ENCODE measurements at regions not wholly inside any gene's neighbourhood (a gene's known extent, or its start where the extent isn't known, plus 50 kb on each side); places are given as distances from the start of the nearest gene placed in this dataset.

DNA sequence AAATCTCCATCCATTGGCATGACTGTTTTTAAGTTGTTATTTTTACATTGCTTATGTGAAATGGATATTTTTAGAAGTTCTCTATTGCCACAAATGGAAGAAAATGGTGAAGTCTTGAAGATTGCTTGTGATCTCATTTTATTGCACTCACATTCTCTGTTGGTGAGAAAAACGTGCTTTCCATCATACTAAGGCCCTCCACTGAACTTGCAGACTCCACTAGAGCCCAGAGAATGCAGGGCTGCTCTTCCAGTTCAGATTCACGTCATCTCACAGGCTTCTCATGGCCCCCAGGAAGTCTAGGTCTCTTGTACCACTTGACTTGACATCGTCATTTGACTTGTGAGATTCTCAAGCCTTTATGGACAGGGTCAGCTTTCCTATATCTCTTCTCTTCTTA, 254.8 kb upstream of the COPS8 start:
- 79% methylated on average over 3 of the region's 3 CpGs; no CpG with 5 or more reads in 1 of the 2 experiments for WGBS, 2 experiments (ENCODE audit: extremely low coverage in 1 of 2, insufficient coverage in 1 of 2, insufficient read length in 1 of 2, insufficient replicate concordance in 2 of 2, low coverage in 1 of 2, low lambda C conversion rate in 2 of 2, missing lambda C conversion rate in 1 of 2)
- no peak overlapping the region for H4K8ac ChIP-seq (ENCODE audit: extremely low read depth, insufficient read depth, low read length)
- peak overlapping the region; percentile 37 for H2BK120ac ChIP-seq (replicated peaks; ENCODE audit: low read depth, low read length)
- DNase-seq (ENCODE audit: low read depth in 1 of 2, low spot score in 2 of 2) (no peak), FAIRE-seq (no peak)
- no peak overlapping the region for H2AK5ac ChIP-seq (ENCODE audit: low read depth, low read length)
- H4K91ac ChIP-seq (replicated peaks; ENCODE audit: insufficient read length, low read length), result no peak overlapping the region
- H3K27ac ChIP-seq (ENCODE audit: low read depth, low read length), result no peak overlapping the region
- no peak overlapping the region for H3K14ac ChIP-seq (ENCODE audit: insufficient read length)
- H2AFZ ChIP-seq (ENCODE audit: low read length), result no peak overlapping the region
- no peaks in the 10 kb centered on the region for H4K20me1 ChIP-seq (replicated peaks in 1 of 2; ENCODE audit: control insufficient read depth in 1 of 2, insufficient read depth in 2 of 2, low read length in 2 of 2)
- H4K5ac ChIP-seq (ENCODE audit: insufficient read length, low read depth, low read length), result no peak overlapping the region
- H3K23me2 ChIP-seq (ENCODE audit: low read depth, low read length), result no peaks in the 10 kb centered on the region
- no peak overlapping the region for H3K18ac ChIP-seq (ENCODE audit: extremely low read depth, low read length)
- H3K36me3 ChIP-seq (ENCODE audit: control insufficient read depth in 2 of 4, insufficient read depth in 4 of 4, low read length in 3 of 4), result no peaks in the 10 kb centered on the region
- no peak overlapping the region for H3K4me2 ChIP-seq (ENCODE audit: insufficient read depth in 1 of 2, low read depth in 2 of 2, low read length in 2 of 2)
- H3K56ac ChIP-seq (replicated peaks; ENCODE audit: insufficient read length, low read depth, low read length), result no peak overlapping the region
- no peaks in the 10 kb centered on the region for H3K79me1 ChIP-seq (ENCODE audit: low read depth, low read length)
- no peak overlapping the region for H2BK20ac ChIP-seq (ENCODE audit: low read length)
- no peak overlapping the region for H3K4ac ChIP-seq (replicated peaks; ENCODE audit: insufficient read length, low read depth, low read length)
- no peak overlapping the region for H2BK15ac ChIP-seq (ENCODE audit: low read length)
- H3K4me1 ChIP-seq (replicated peaks in 1 of 4; ENCODE audit: control insufficient read depth in 3 of 4, insufficient read depth in 4 of 4, low read length in 3 of 4), result peaks cover 2 to 18% (median 13%) of the 10 kb centered on the region in 4 experiments; a peak in 5 of 7 replicates
- H3K9me3 ChIP-seq (ENCODE audit: insufficient read depth in 2 of 2, low read depth in 1 of 2, low read length in 1 of 2), result peaks cover 8 to 10% of the 10 kb centered on the region in 2 experiments
- H3K23ac ChIP-seq (ENCODE audit: insufficient read length), result no peak overlapping the region
- ChIA-PET CTCF (ENCODE audit: partially characterized antibody) (no interaction called here), POLR2A (ENCODE audit: partially characterized antibody) (interaction anchor here (0.6 kb wide), 1 partner anchor 477 kb away, joined by 3 read pairs; no protein-coding TSS in a partner anchor)
- H3K9ac ChIP-seq (replicated peaks in 1 of 4; ENCODE audit: extremely low read depth in 1 of 4, low read depth in 3 of 4, low read length in 3 of 4), result no peak overlapping the region
- H3K27me3 ChIP-seq (replicated peaks in 1 of 4; ENCODE audit: control insufficient read depth in 3 of 4, extremely low read depth in 1 of 4, insufficient read depth in 3 of 4, low read length in 3 of 4), result no peaks in the 10 kb centered on the region
- H3K4me3 ChIP-seq (ENCODE audit: extremely low read depth in 1 of 4, insufficient read depth in 2 of 4, low read depth in 3 of 4, low read length in 4 of 4), result no peak overlapping the region
- no peaks in the 10 kb centered on the region for H3K79me2 ChIP-seq (ENCODE audit: control insufficient read depth in 1 of 2, insufficient read depth in 2 of 2, low read length in 2 of 2)
- no peak overlapping the region for H2BK12ac ChIP-seq (ENCODE audit: low read depth, low read length)
- H2BK5ac ChIP-seq (ENCODE audit: low read depth, low read length), result no peak overlapping the region
- TF ChIP-seq SIX5 (IDR thresholded peaks at IDR 0.05; ENCODE audit: low read depth, low read length) (no peak), RBBP5 (IDR thresholded peaks at IDR 0.05; ENCODE audit: borderline replicate concordance, low read depth, low read length) (no peak), SIRT6 (IDR thresholded peaks at IDR 0.05; ENCODE audit: low read length) (no peak)

Data from H1 (cell line).